ENCODE measurements at regions not wholly inside any gene's neighbourhood (a gene's known extent, or its start where the extent isn't known, plus 50 kb on each side); places are given as distances from the start of the nearest gene placed in this dataset.

- no peak overlapping the region for H3K4me3 ChIP-seq (ENCODE audit: low read length)
- H3K36me3 ChIP-seq (ENCODE audit: insufficient read depth, low read depth, low read length): no peaks in the 10 kb centered on the region
- H3K9ac ChIP-seq (ENCODE audit: low read depth, low read length): no peak overlapping the region
- H3K27ac ChIP-seq (ENCODE audit: low read length): no peak overlapping the region
- peaks cover 2% of the 10 kb centered on the region; the same call in 1 of the 2 replicates for H3K9me3 ChIP-seq (ENCODE audit: insufficient read depth, low read depth, low read length)
- no peaks in the 10 kb centered on the region for H3K27me3 ChIP-seq (ENCODE audit: insufficient read depth, low read length)
- H3K4me1 ChIP-seq (ENCODE audit: insufficient read depth, low read length): peaks cover 5% of the 10 kb centered on the region; the same call in 1 of the 2 replicates
Observed at GRCh38 chr2:133690780-133691179, 122.5 kb upstream of the NCKAP5 start.

- H3K4me1 ChIP-seq (ENCODE audit: insufficient read depth, low read length): peaks cover 5% of the 10 kb centered on the region; the same call in 1 of the 2 replicates
- no peaks in the 10 kb centered on the region for H3K36me3 ChIP-seq (ENCODE audit: insufficient read depth, low read depth, low read length)
- H3K4me3 ChIP-seq (ENCODE audit: low read length): no peak overlapping the region
- no peak overlapping the region for H3K9ac ChIP-seq (ENCODE audit: low read depth, low read length)
- H3K27ac ChIP-seq (ENCODE audit: low read length): no peak overlapping the region
- H3K27me3 ChIP-seq (ENCODE audit: insufficient read depth, low read length): no peaks in the 10 kb centered on the region
- peaks cover 2% of the 10 kb centered on the region; the same call in 1 of the 2 replicates for H3K9me3 ChIP-seq (ENCODE audit: insufficient read depth, low read depth, low read length)
Observed at GRCh38 chr2:133691336-133691735, 123.1 kb upstream of the NCKAP5 start.

- Histone ChIP-seq H3K4me3 (ENCODE audit: low read length) (no peak overlapping the region), H3K27ac (ENCODE audit: low read length) (no peak overlapping the region), H3K27me3 (ENCODE audit: insufficient read depth, low read length) (no peaks in the 10 kb centered on the region), H3K36me3 (ENCODE audit: insufficient read depth, low read depth, low read length) (no peaks in the 10 kb centered on the region), H3K9me3 (ENCODE audit: insufficient read depth, low read depth, low read length) (peaks cover 10% of the 10 kb centered on the region), H3K9ac (ENCODE audit: low read depth, low read length) (no peak overlapping the region), H3K4me1 (ENCODE audit: insufficient read depth, low read length) (no peaks in the 10 kb centered on the region; the same call in 1 of the 2 replicates)
Observed at GRCh38 chr2:133705287-133705686, 137.0 kb upstream of the NCKAP5 start.

- Histone ChIP-seq H3K27me3 (ENCODE audit: insufficient read depth, low read length) (no peaks in the 10 kb centered on the region), H3K27ac (ENCODE audit: low read length) (no peak overlapping the region), H3K4me3 (ENCODE audit: low read length) (no peak overlapping the region), H3K4me1 (ENCODE audit: insufficient read depth, low read length) (no peaks in the 10 kb centered on the region), H3K36me3 (ENCODE audit: insufficient read depth, low read depth, low read length) (no peaks in the 10 kb centered on the region), H3K9ac (ENCODE audit: low read depth, low read length) (no peak overlapping the region), H3K9me3 (ENCODE audit: insufficient read depth, low read depth, low read length) (peaks cover 10% of the 10 kb centered on the region)
Observed at GRCh38 chr2:133710613-133711012, 142.3 kb upstream of the NCKAP5 start.

GRCh38 chr2:133711201-133711600 lies 142.9 kb upstream of the NCKAP5 start:
- Histone ChIP-seq H3K36me3 (ENCODE audit: insufficient read depth, low read depth, low read length) (no peaks in the 10 kb centered on the region), H3K27me3 (ENCODE audit: insufficient read depth, low read length) (no peaks in the 10 kb centered on the region), H3K9ac (ENCODE audit: low read depth, low read length) (no peak overlapping the region), H3K27ac (ENCODE audit: low read length) (no peak overlapping the region), H3K4me3 (ENCODE audit: low read length) (no peak overlapping the region; the same call in 1 of the 2 replicates), H3K9me3 (ENCODE audit: insufficient read depth, low read depth, low read length) (peaks cover 10% of the 10 kb centered on the region), H3K4me1 (ENCODE audit: insufficient read depth, low read length) (no peaks in the 10 kb centered on the region)

- no peak overlapping the region for H3K27ac ChIP-seq (ENCODE audit: low read length)
- H3K4me3 ChIP-seq (ENCODE audit: low read length): no peak overlapping the region
- peaks cover 10% of the 10 kb centered on the region for H3K9me3 ChIP-seq (ENCODE audit: insufficient read depth, low read depth, low read length)
- H3K36me3 ChIP-seq (ENCODE audit: insufficient read depth, low read depth, low read length): no peaks in the 10 kb centered on the region
- no peaks in the 10 kb centered on the region for H3K27me3 ChIP-seq (ENCODE audit: insufficient read depth, low read length)
- no peaks in the 10 kb centered on the region for H3K4me1 ChIP-seq (ENCODE audit: insufficient read depth, low read length)
- H3K9ac ChIP-seq (ENCODE audit: low read depth, low read length): no peak overlapping the region
Observed at GRCh38 chr2:133711806-133712205, 143.5 kb upstream of the NCKAP5 start.

- H3K27ac ChIP-seq (ENCODE audit: low read length): no peak overlapping the region
- H3K4me3 ChIP-seq (ENCODE audit: low read length): no peak overlapping the region
- H3K9me3 ChIP-seq (ENCODE audit: insufficient read depth, low read depth, low read length): peaks cover 10% of the 10 kb centered on the region
- H3K27me3 ChIP-seq (ENCODE audit: insufficient read depth, low read length): no peaks in the 10 kb centered on the region
- H3K9ac ChIP-seq (ENCODE audit: low read depth, low read length): no peak overlapping the region
- H3K36me3 ChIP-seq (ENCODE audit: insufficient read depth, low read depth, low read length): no peaks in the 10 kb centered on the region
- no peaks in the 10 kb centered on the region for H3K4me1 ChIP-seq (ENCODE audit: insufficient read depth, low read length)
Observed at GRCh38 chr2:133712369-133712768, 144.1 kb upstream of the NCKAP5 start.

- no peak overlapping the region for H3K27ac ChIP-seq (ENCODE audit: low read length)
- H3K4me1 ChIP-seq (ENCODE audit: insufficient read depth, low read length): no peaks in the 10 kb centered on the region
- no peaks in the 10 kb centered on the region for H3K36me3 ChIP-seq (ENCODE audit: insufficient read depth, low read depth, low read length)
- no peak overlapping the region for H3K9ac ChIP-seq (ENCODE audit: low read depth, low read length)
- H3K27me3 ChIP-seq (ENCODE audit: insufficient read depth, low read length): no peaks in the 10 kb centered on the region
- H3K9me3 ChIP-seq (ENCODE audit: insufficient read depth, low read depth, low read length): peaks cover 10% of the 10 kb centered on the region
- H3K4me3 ChIP-seq (ENCODE audit: low read length): no peak overlapping the region
Observed at GRCh38 chr2:133713049-133713580, 144.9 kb upstream of the NCKAP5 start.

GRCh38 chr2:133716166-133716565 lies 147.9 kb upstream of the NCKAP5 start:
- Histone ChIP-seq H3K4me3 (ENCODE audit: low read length) (no peak overlapping the region), H3K36me3 (ENCODE audit: insufficient read depth, low read depth, low read length) (no peaks in the 10 kb centered on the region), H3K4me1 (ENCODE audit: insufficient read depth, low read length) (no peaks in the 10 kb centered on the region), H3K27ac (ENCODE audit: low read length) (no peak overlapping the region), H3K27me3 (ENCODE audit: insufficient read depth, low read length) (no peaks in the 10 kb centered on the region), H3K9ac (ENCODE audit: low read depth, low read length) (no peak overlapping the region), H3K9me3 (ENCODE audit: insufficient read depth, low read depth, low read length) (peaks cover 8% of the 10 kb centered on the region; the same call in 1 of the 2 replicates)

GRCh38 chr2:133717497-133717896 lies 149.2 kb upstream of the NCKAP5 start:
- Histone ChIP-seq H3K9me3 (ENCODE audit: insufficient read depth, low read depth, low read length) (peaks cover 10% of the 10 kb centered on the region; the same call in 1 of the 2 replicates), H3K36me3 (ENCODE audit: insufficient read depth, low read depth, low read length) (no peaks in the 10 kb centered on the region), H3K27ac (ENCODE audit: low read length) (no peak overlapping the region)

GRCh38 chr2:133718688-133719201 lies 150.5 kb upstream of the NCKAP5 start:
- H3K27me3 ChIP-seq (ENCODE audit: insufficient read depth, low read length): no peaks in the 10 kb centered on the region
- H3K4me3 ChIP-seq (ENCODE audit: low read length): no peak overlapping the region
- H3K9ac ChIP-seq (ENCODE audit: low read depth, low read length): no peak overlapping the region
- H3K4me1 ChIP-seq (ENCODE audit: insufficient read depth, low read length): no peaks in the 10 kb centered on the region
- H3K9me3 ChIP-seq (ENCODE audit: insufficient read depth, low read depth, low read length): peaks cover 10% of the 10 kb centered on the region; the same call in 1 of the 2 replicates
- H3K36me3 ChIP-seq (ENCODE audit: insufficient read depth, low read depth, low read length): no peaks in the 10 kb centered on the region
- no peak overlapping the region for H3K27ac ChIP-seq (ENCODE audit: low read length)

More at GRCh38 chr2:133717497-133717896, 149.2 kb upstream of the NCKAP5 start:
- Histone ChIP-seq H3K9ac (ENCODE audit: low read depth, low read length) (no peak overlapping the region), H3K27me3 (ENCODE audit: insufficient read depth, low read length) (no peaks in the 10 kb centered on the region), H3K4me3 (ENCODE audit: low read length) (no peak overlapping the region), H3K4me1 (ENCODE audit: insufficient read depth, low read length) (no peaks in the 10 kb centered on the region)

GRCh38 chr2:133720429-133720828 lies 152.2 kb upstream of the NCKAP5 start:
- Histone ChIP-seq H3K27ac (ENCODE audit: low read length) (no peak overlapping the region), H3K36me3 (ENCODE audit: insufficient read depth, low read depth, low read length) (no peaks in the 10 kb centered on the region), H3K4me3 (ENCODE audit: low read length) (no peak overlapping the region), H3K9ac (ENCODE audit: low read depth, low read length) (no peak overlapping the region), H3K27me3 (ENCODE audit: insufficient read depth, low read length) (no peaks in the 10 kb centered on the region), H3K4me1 (ENCODE audit: insufficient read depth, low read length) (no peaks in the 10 kb centered on the region), H3K9me3 (ENCODE audit: insufficient read depth, low read depth, low read length) (peaks cover 10% of the 10 kb centered on the region; the same call in 1 of the 2 replicates)
